GM21390 (cell line): ENCODE measurements at regions not wholly inside any gene's neighbourhood (a gene's known extent, or its start where the extent isn't known, plus 50 kb on each side); places are given as distances from the start of the nearest gene placed in this dataset.

Source experiments
- ATAC-seq: cut with Tn5 transposase; IDR thresholded peaks from one replicate; pipeline ENCODE4 v1.9.1; 2021; ENCODE audit not compliant: unreplicated experiment

GRCh38 chr4:158010361-158010760 lies 162.5 kb downstream of the GASK1B start:
- no peak for ATAC-seq

GRCh38 chr4:158008551-158009218 lies 164.1 kb downstream of the GASK1B start:
- no peak for ATAC-seq

GRCh38 chr4:158007566-158007965 lies 165.3 kb downstream of the GASK1B start:
- ATAC-seq = no peak

GRCh38 chr4:158006990-158007389 lies 165.8 kb downstream of the GASK1B start:
- ATAC-seq = no peak

- no peak for ATAC-seq
These were observed 167.8 kb downstream of the GASK1B start for GRCh38 chr4:158005021-158005420.

- ATAC-seq = no peak
These were observed 168.7 kb downstream of the GASK1B start for GRCh38 chr4:158004101-158004500.

- ATAC-seq = no peak
These were observed 169.6 kb downstream of the GASK1B start for GRCh38 chr4:158003212-158003611.

GRCh38 chr4:158002173-158002572 lies 170.7 kb downstream of the GASK1B start:
- no peak for ATAC-seq

GRCh38 chr4:158001756-158002155 lies 171.1 kb downstream of the GASK1B start:
- ATAC-seq = no peak

GRCh38 chr4:157999723-158000122 lies 173.1 kb downstream of the GASK1B start:
- ATAC-seq = no peak

GRCh38 chr4:157997296-157997695 lies 175.5 kb downstream of the GASK1B start:
- no peak for ATAC-seq

- ATAC-seq = no peak
These were observed 176.5 kb downstream of the GASK1B start for GRCh38 chr4:157996061-157997028.

GRCh38 chr4:157994863-157995262 lies 178.0 kb downstream of the GASK1B start:
- ATAC-seq = no peak

GRCh38 chr4:157992948-157993839 lies 179.6 kb downstream of the GASK1B start:
- no peak for ATAC-seq

- no peak for ATAC-seq
These were observed 180.7 kb downstream of the GASK1B start for GRCh38 chr4:157992038-157992705.

GRCh38 chr4:157988641-157989040 lies 184.2 kb downstream of the GASK1B start:
- ATAC-seq = no peak

- ATAC-seq = no peak
These were observed 188.4 kb downstream of the GASK1B start for GRCh38 chr4:157984285-157984911.

- no peak for ATAC-seq
These were observed 189.5 kb downstream of the GASK1B start for GRCh38 chr4:157983300-157983699.

GRCh38 chr4:157980158-157980557 lies 192.7 kb downstream of the GASK1B start:
- no peak for ATAC-seq
